Right atrium auricular region (tissue), 2 donors: ENCODE measurements at regions not wholly inside any gene's neighbourhood (a gene's known extent, or its start where the extent isn't known, plus 50 kb on each side); places are given as distances from the start of the nearest gene placed in this dataset.

Source experiments
- DNase-seq: peaks from one replicate; pipeline ENCODE4 v3.0.0-alpha.2; 2019; ENCODE audit warnings: low spot score
- H3K27ac ChIP-seq, 2 donors: fragments of 200-600 bp; sonication (generic); 1 replicate in 1 of 2; 2 replicates in 1 of 2; pipeline ENCODE4 v1.5.1; 2016 to 2019
- H3K27me3 ChIP-seq, 2 donors: fragments of 200-600 bp; sonication (generic); one replicate each; pipeline versions ENCODE4 v1.5.1 to v1.6.0; 2017 to 2019
- H3K36me3 ChIP-seq: fragments of 200-600 bp; sonication (generic); one replicate; pipeline ENCODE4 v1.5.1; 2016
- H3K4me1 ChIP-seq, 2 donors: fragments of 200-600 bp; sonication (generic); one replicate each; pipeline versions ENCODE4 v1.5.1 to v1.6.0; 2017 to 2019
- H3K4me3 ChIP-seq, 2 donors: fragments of 200-600 bp; sonication (generic); 1 replicate in 1 of 2; 2 replicates in 1 of 2; pipeline ENCODE4 v1.5.1; 2017 to 2019; ENCODE audit warnings: mild to moderate bottlenecking in 1 of 2, moderate library complexity in 1 of 2
- H3K9me3 ChIP-seq, 2 donors: fragments of 200-600 bp; sonication (generic); one replicate each; pipeline ENCODE4 v1.5.1; 2019
- TF ChIP-seq, protein P1 (sequence below), 2 donors: fragments of 200-600 bp; sonication (generic); IDR thresholded peaks; one replicate each; pipeline ENCODE4 v1.5.1; 2019; ENCODE audit warnings: antibody characterized with exemption in 2 of 2

DNA sequence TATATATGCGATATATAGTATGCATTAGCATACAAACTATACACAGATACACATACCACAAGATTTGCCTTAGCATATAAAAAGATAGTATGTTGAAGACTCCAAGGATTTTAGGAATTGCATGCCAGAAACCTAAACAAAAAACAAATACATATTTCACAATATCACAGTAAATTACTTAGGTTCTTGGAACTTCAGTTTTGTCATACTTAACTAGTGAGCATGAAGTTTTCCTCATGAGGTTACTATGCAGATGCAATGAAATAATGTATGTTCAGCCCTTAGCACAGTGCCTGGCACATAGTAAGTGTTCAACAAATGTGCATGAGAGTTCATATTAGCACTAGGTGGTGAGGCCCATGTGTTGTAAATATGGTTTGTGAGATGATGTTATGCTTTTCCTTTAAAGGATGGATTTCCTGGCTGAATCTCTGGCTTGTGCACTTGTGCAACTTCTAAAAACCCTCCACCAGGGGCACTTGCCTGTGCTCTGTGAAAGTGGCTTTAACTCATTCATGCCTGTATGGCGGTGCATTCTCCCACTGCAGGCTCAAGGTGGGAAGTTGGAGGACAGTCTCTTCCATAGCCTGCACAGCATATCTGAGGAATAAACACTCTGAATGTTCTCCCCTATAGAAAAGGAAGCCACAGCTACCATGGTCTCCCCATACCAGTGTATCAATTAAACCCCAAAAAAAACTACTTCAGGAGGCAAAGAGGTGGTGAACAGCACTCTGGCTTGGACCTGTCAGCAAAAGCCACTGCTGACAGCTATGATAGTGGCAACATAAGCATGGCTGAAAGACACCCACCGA lies 624.1 kb upstream of the CDH4 start:
- TF ChIP-seq, protein P1, sequence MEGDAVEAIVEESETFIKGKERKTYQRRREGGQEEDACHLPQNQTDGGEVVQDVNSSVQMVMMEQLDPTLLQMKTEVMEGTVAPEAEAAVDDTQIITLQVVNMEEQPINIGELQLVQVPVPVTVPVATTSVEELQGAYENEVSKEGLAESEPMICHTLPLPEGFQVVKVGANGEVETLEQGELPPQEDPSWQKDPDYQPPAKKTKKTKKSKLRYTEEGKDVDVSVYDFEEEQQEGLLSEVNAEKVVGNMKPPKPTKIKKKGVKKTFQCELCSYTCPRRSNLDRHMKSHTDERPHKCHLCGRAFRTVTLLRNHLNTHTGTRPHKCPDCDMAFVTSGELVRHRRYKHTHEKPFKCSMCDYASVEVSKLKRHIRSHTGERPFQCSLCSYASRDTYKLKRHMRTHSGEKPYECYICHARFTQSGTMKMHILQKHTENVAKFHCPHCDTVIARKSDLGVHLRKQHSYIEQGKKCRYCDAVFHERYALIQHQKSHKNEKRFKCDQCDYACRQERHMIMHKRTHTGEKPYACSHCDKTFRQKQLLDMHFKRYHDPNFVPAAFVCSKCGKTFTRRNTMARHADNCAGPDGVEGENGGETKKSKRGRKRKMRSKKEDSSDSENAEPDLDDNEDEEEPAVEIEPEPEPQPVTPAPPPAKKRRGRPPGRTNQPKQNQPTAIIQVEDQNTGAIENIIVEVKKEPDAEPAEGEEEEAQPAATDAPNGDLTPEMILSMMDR (IDR thresholded peaks at IDR 0.05): no peak
- Histone ChIP-seq H3K27me3 (no peaks in the 10 kb centered on the region), H3K9me3 (no peaks in the 10 kb centered on the region), H3K27ac (no peak overlapping the region), H3K4me1 (no peaks in the 10 kb centered on the region), H3K36me3 (no peaks in the 10 kb centered on the region), H3K4me3 (no peak overlapping the region)
- no peak for DNase-seq

DNA sequence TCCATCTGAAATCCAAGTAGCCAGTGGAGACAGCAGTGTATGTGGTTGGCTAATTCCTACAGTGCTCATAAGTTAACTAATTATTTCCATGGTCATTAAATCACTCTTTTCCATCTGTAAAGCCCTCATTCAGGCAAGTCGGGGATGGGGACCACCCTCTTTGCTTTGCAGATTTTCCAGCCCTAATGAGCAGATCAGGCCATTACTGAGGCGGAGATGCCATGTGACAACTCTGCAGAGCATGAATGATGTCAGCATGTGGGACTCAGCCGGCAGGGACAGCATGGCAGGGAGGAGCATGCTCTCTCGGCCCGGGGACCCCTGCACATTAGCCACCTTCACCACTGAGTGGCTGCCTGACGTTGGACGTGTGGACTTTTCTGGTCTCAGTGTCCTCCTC lies 623.3 kb upstream of the CDH4 start:
- DNase-seq: no peak
- H3K4me1 ChIP-seq: no peaks in the 10 kb centered on the region
- no peaks in the 10 kb centered on the region for H3K27me3 ChIP-seq
- H3K27ac ChIP-seq: no peak overlapping the region
- no peak overlapping the region for H3K4me3 ChIP-seq
- H3K36me3 ChIP-seq: no peaks in the 10 kb centered on the region
- TF ChIP-seq, protein P1 (IDR thresholded peaks at IDR 0.05): no peak
- H3K9me3 ChIP-seq: no peaks in the 10 kb centered on the region

DNA sequence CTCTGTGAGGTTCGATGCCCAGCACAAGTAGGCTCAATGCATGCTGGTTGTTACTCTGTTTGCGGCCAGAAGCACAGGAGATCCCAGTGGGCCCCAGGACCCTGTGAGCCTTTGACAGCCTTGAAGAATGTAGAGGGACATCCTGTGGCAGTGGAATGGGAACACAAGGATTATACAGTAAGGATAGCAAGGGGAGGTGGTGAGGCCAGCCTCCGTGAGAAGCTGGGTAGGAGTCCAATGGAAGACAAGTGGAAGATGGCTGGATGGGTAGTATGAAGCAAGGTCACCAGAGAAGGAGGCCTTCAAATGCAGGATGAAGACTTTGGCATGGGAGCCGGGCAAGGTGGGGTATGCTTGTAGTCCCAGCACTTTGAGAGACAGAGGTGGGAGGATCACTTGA lies 622.9 kb upstream of the CDH4 start:
- Histone ChIP-seq H3K4me3 (no peak overlapping the region), H3K27me3 (no peaks in the 10 kb centered on the region)
- TF ChIP-seq, protein P1 (IDR thresholded peaks at IDR 0.05): no peak

DNA sequence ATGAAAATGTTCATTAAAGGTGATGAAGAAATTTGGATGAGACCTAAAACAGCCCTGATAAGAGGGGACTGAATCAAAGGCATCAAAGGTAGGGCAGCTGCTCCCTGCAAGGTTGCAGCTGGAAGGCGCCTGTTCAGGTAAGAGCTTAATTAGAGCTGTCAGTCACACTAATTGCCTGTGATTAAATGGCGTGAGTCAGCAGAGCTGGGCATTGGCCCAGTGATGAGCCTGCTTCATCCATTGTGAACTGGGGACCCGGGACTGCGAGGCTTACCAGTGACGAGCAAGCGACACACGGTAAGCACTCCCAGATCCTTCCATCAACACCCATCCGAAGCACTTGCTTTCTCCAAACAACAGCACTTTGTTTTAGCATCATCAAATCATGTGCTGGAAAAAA lies 621.5 kb upstream of the CDH4 start:
- TF ChIP-seq, protein P1 (IDR thresholded peaks at IDR 0.05): no peak
- no peak for DNase-seq

More for the DNA sequence above, 622.9 kb upstream of the CDH4 start:
- DNase-seq: no peak
- Histone ChIP-seq H3K36me3 (no peaks in the 10 kb centered on the region), H3K4me1 (no peaks in the 10 kb centered on the region), H3K9me3 (no peaks in the 10 kb centered on the region), H3K27ac (no peak overlapping the region)

DNA sequence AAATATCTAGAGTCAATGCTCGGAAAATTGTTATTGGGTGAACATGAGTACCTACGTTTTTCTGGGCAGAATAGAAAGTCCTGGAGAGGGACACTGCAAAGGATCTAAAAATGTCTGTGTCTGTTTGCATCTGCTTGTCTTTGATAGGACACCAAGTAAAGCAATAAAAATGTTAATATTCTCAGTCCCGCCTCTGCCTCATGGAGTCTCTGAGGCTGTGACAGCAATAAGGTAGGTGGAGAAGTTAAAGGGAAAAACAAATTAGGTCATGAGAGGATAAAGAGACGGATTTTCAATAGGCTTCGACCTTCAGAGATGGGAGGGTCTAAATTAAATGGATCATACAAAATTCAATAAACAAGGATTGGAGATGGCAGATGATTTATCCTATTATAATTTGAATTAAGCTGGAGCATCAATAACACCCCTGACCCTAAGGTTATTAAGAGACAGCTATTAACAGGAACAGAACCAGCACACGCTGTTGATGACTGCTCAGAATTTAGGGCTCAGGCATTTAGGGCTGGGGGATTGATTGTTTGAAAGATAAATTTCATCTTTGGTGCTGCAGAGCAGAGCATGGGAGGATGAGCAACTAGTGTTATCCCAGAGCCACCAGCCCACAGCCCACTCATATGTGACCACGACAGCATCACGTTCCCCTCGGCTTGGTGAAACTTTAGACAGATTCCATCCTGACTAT lies 620.3 kb upstream of the CDH4 start:
- DNase-seq: no peak
- TF ChIP-seq, protein P1 (IDR thresholded peaks at IDR 0.05): no peak
- no peak overlapping the region for H3K27ac ChIP-seq
- no peaks in the 10 kb centered on the region for H3K27me3 ChIP-seq
- no peaks in the 10 kb centered on the region for H3K4me1 ChIP-seq
- H3K36me3 ChIP-seq: no peaks in the 10 kb centered on the region
- H3K4me3 ChIP-seq: no peak overlapping the region
- H3K9me3 ChIP-seq: no peaks in the 10 kb centered on the region

More for the DNA sequence above, 621.5 kb upstream of the CDH4 start:
- no peak overlapping the region for H3K4me3 ChIP-seq
- no peak overlapping the region for H3K27ac ChIP-seq
- H3K27me3 ChIP-seq: no peaks in the 10 kb centered on the region
- no peaks in the 10 kb centered on the region for H3K9me3 ChIP-seq
- no peaks in the 10 kb centered on the region for H3K36me3 ChIP-seq
- H3K4me1 ChIP-seq: no peaks in the 10 kb centered on the region
